ENCODE measurements at regions not wholly inside any gene's neighbourhood (a gene's known extent, or its start where the extent isn't known, plus 50 kb on each side); places are given as distances from the start of the nearest gene placed in this dataset.

DNA sequence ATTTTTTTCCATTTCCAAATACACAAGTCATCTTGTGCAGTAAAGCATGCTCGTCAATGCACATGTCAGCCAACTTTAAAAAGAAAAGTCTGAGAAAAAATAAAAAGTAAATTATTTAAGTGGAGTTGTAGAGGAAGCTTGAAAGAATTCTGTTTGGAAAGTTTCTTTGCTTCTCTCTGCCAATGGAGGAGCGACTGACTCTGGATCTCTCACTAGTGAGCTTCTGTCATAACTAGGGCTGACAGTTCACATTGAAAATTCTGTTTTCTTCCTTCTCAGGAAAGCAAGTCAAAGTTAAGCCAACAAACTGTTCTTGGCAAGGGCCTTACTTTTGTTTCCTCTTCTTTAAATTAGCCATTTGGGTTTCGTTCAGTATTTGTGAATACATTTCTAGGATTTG is 298.2 kb downstream of the POU4F1 start:
- TF ChIP-seq, protein P1, sequence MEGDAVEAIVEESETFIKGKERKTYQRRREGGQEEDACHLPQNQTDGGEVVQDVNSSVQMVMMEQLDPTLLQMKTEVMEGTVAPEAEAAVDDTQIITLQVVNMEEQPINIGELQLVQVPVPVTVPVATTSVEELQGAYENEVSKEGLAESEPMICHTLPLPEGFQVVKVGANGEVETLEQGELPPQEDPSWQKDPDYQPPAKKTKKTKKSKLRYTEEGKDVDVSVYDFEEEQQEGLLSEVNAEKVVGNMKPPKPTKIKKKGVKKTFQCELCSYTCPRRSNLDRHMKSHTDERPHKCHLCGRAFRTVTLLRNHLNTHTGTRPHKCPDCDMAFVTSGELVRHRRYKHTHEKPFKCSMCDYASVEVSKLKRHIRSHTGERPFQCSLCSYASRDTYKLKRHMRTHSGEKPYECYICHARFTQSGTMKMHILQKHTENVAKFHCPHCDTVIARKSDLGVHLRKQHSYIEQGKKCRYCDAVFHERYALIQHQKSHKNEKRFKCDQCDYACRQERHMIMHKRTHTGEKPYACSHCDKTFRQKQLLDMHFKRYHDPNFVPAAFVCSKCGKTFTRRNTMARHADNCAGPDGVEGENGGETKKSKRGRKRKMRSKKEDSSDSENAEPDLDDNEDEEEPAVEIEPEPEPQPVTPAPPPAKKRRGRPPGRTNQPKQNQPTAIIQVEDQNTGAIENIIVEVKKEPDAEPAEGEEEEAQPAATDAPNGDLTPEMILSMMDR (IDR thresholded peaks at IDR 0.05; ENCODE audit: low read depth, low read length), result no peak

GRCh38 chr13:78299832-78300623 is 303.3 kb downstream of the POU4F1 start:
- Histone ChIP-seq H3K4me3 (ENCODE audit: low read depth, low read length) (no peak overlapping the region), H3K27me3 (no peaks in the 10 kb centered on the region; the same call in 1 of the 2 replicates), H3K36me3 (no peaks in the 10 kb centered on the region), H3K9me3 (no peaks in the 10 kb centered on the region), H3K4me1 (no peaks in the 10 kb centered on the region)
- no peak for DNase-seq
- TF ChIP-seq, protein P1 (IDR thresholded peaks at IDR 0.05; ENCODE audit: low read depth, low read length), result no peak

More for the DNA sequence above, 298.2 kb downstream of the POU4F1 start:
- no peak overlapping the region for H3K4me3 ChIP-seq (ENCODE audit: low read depth, low read length)
- DNase-seq, result no peak
- H3K27me3 ChIP-seq, result no peaks in the 10 kb centered on the region
- no peaks in the 10 kb centered on the region for H3K9me3 ChIP-seq
- no peaks in the 10 kb centered on the region for H3K36me3 ChIP-seq
- no peaks in the 10 kb centered on the region for H3K4me1 ChIP-seq

GRCh38 chr13:78298657-78299056 is 304.7 kb downstream of the POU4F1 start:
- no peaks in the 10 kb centered on the region; the same call in 1 of the 2 replicates for H3K27me3 ChIP-seq
- H3K9me3 ChIP-seq, result no peaks in the 10 kb centered on the region
- no peak for DNase-seq
- no peak overlapping the region for H3K4me3 ChIP-seq (ENCODE audit: low read depth, low read length)
- H3K36me3 ChIP-seq, result no peaks in the 10 kb centered on the region
- no peaks in the 10 kb centered on the region for H3K4me1 ChIP-seq
- TF ChIP-seq, protein P1 (IDR thresholded peaks at IDR 0.05; ENCODE audit: low read depth, low read length), result no peak

GRCh38 chr13:78286748-78287147 is 316.6 kb downstream of the POU4F1 start:
- Histone ChIP-seq H3K4me3 (ENCODE audit: low read depth, low read length) (no peak overlapping the region), H3K9me3 (no peaks in the 10 kb centered on the region), H3K36me3 (no peaks in the 10 kb centered on the region), H3K4me1 (no peaks in the 10 kb centered on the region), H3K27me3 (no peaks in the 10 kb centered on the region)
- no peak for DNase-seq
- TF ChIP-seq, protein P1 (IDR thresholded peaks at IDR 0.05; ENCODE audit: low read depth, low read length), result no peak

DNA sequence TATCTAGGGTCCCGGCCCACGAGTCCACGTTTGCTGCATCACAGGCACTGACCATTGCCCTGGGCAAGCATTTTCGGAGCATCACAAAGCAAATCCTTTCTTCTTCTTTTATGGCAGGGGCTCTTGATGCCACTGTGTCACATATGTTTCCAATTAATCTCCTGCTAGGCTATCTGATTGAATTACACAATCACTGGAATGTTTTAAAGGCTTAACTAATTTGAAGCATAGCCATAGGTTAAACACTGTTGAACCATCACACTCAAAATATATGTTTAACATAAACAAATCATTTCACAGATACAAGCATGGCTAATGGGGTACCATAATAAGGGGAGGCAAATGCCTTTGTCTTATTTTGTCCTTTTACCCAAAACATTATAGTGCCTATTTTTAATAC is 338.3 kb downstream of the POU4F1 start:
- Histone ChIP-seq H3K9me3 (no peaks in the 10 kb centered on the region), H3K27me3 (no peaks in the 10 kb centered on the region; the same call in 1 of the 2 replicates), H3K4me1 (no peaks in the 10 kb centered on the region), H3K4me3 (ENCODE audit: low read depth, low read length) (no peak overlapping the region), H3K36me3 (no peaks in the 10 kb centered on the region)
- DNase-seq, result no peak
- TF ChIP-seq, protein P1 (IDR thresholded peaks at IDR 0.05; ENCODE audit: low read depth, low read length), result no peak

- Histone ChIP-seq H3K27me3 (no peaks in the 10 kb centered on the region), H3K36me3 (no peaks in the 10 kb centered on the region), H3K9me3 (no peaks in the 10 kb centered on the region), H3K4me1 (no peaks in the 10 kb centered on the region), H3K4me3 (ENCODE audit: low read depth, low read length) (no peak overlapping the region)
- no peak for DNase-seq
- TF ChIP-seq, protein P1 (IDR thresholded peaks at IDR 0.05; ENCODE audit: low read depth, low read length), result no peak
Observed at GRCh38 chr13:78258304-78258703, 339.7 kb upstream of the EDNRB start.
